ENCODE measurements at regions not wholly inside any gene's neighbourhood (a gene's known extent, or its start where the extent isn't known, plus 50 kb on each side); places are given as distances from the start of the nearest gene placed in this dataset.

DNA sequence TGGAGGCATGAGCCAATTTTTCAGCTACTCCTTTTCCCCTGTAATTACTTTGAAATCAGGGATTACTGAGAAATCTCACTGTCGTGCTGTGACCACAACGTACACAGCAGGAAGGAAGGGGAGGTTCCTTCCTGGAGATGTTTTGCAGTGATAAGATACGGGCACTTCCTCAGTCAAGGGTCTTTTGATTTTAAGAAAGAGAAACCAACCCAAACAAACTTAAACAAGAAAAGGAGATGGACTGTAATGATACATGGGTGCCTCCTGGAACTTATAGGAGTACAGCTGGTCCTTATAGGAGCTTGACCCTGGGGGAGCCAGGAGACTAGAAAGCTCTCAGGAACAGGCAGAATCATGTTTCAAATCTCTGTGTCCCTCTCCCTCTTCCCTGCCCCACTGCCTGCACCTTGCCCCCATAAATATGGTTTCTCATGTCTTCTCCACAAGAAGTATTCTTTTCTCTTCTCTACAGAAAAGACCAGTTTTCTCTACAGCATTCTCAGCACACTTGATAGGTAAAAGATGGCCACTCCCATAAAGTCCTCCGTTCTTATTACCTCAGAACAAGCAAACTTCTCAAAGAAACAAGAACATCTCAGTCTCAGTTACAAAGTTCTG lies 281.1 kb upstream of the AMIGO2 start (continued):
- TF ChIP-seq, protein P1, sequence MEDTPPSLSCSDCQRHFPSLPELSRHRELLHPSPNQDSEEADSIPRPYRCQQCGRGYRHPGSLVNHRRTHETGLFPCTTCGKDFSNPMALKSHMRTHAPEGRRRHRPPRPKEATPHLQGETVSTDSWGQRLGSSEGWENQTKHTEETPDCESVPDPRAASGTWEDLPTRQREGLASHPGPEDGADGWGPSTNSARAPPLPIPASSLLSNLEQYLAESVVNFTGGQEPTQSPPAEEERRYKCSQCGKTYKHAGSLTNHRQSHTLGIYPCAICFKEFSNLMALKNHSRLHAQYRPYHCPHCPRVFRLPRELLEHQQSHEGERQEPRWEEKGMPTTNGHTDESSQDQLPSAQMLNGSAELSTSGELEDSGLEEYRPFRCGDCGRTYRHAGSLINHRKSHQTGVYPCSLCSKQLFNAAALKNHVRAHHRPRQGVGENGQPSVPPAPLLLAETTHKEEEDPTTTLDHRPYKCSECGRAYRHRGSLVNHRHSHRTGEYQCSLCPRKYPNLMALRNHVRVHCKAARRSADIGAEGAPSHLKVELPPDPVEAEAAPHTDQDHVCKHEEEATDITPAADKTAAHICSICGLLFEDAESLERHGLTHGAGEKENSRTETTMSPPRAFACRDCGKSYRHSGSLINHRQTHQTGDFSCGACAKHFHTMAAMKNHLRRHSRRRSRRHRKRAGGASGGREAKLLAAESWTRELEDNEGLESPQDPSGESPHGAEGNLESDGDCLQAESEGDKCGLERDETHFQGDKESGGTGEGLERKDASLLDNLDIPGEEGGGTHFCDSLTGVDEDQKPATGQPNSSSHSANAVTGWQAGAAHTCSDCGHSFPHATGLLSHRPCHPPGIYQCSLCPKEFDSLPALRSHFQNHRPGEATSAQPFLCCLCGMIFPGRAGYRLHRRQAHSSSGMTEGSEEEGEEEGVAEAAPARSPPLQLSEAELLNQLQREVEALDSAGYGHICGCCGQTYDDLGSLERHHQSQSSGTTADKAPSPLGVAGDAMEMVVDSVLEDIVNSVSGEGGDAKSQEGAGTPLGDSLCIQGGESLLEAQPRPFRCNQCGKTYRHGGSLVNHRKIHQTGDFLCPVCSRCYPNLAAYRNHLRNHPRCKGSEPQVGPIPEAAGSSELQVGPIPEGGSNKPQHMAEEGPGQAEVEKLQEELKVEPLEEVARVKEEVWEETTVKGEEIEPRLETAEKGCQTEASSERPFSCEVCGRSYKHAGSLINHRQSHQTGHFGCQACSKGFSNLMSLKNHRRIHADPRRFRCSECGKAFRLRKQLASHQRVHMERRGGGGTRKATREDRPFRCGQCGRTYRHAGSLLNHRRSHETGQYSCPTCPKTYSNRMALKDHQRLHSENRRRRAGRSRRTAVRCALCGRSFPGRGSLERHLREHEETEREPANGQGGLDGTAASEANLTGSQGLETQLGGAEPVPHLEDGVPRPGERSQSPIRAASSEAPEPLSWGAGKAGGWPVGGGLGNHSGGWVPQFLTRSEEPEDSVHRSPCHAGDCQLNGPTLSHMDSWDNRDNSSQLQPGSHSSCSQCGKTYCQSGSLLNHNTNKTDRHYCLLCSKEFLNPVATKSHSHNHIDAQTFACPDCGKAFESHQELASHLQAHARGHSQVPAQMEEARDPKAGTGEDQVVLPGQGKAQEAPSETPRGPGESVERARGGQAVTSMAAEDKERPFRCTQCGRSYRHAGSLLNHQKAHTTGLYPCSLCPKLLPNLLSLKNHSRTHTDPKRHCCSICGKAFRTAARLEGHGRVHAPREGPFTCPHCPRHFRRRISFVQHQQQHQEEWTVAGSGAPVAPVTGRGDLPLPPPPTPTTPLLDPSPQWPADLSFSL (CRISPR knock-in tag; IDR thresholded peaks at IDR 0.05), result no peak
- TF ChIP-seq CAMTA2 (CRISPR knock-in tag; IDR thresholded peaks at IDR 0.05; ENCODE audit: borderline replicate concordance) (no peak), RARA (CRISPR knock-in tag; IDR thresholded peaks at IDR 0.05) (no peak), GTF2F1 (IDR thresholded peaks at IDR 0.05; ENCODE audit: low read length) (no peak), ZNF790 (CRISPR knock-in tag; IDR thresholded peaks at IDR 0.05; ENCODE audit: borderline replicate concordance) (no peak), ZIK1 (CRISPR knock-in tag; IDR thresholded peaks at IDR 0.05; ENCODE audit: borderline replicate concordance, low read depth) (no peak)
- TF ChIP-seq, protein P2, sequence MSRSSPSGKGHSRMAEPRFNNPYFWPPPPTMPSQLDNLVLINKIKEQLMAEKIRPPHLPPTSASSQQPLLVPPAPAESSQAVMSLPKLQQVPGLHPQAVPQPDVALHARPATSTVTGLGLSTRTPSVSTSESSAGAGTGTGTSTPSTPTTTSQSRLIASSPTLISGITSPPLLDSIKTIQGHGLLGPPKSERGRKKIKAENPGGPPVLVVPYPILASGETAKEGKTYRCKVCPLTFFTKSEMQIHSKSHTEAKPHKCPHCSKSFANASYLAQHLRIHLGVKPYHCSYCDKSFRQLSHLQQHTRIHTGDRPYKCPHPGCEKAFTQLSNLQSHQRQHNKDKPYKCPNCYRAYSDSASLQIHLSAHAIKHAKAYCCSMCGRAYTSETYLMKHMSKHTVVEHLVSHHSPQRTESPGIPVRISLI (CRISPR knock-in tag; IDR thresholded peaks at IDR 0.05; ENCODE audit: borderline replicate concordance), result no peak
- TF ChIP-seq, protein P3, sequence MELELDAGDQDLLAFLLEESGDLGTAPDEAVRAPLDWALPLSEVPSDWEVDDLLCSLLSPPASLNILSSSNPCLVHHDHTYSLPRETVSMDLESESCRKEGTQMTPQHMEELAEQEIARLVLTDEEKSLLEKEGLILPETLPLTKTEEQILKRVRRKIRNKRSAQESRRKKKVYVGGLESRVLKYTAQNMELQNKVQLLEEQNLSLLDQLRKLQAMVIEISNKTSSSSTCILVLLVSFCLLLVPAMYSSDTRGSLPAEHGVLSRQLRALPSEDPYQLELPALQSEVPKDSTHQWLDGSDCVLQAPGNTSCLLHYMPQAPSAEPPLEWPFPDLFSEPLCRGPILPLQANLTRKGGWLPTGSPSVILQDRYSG (CRISPR knock-in tag; IDR thresholded peaks at IDR 0.05), result no peak

Data from HepG2 (cell line).